ENCODE measurements at regions not wholly inside any gene's neighbourhood (a gene's known extent, or its start where the extent isn't known, plus 50 kb on each side); places are given as distances from the start of the nearest gene placed in this dataset.

DNA sequence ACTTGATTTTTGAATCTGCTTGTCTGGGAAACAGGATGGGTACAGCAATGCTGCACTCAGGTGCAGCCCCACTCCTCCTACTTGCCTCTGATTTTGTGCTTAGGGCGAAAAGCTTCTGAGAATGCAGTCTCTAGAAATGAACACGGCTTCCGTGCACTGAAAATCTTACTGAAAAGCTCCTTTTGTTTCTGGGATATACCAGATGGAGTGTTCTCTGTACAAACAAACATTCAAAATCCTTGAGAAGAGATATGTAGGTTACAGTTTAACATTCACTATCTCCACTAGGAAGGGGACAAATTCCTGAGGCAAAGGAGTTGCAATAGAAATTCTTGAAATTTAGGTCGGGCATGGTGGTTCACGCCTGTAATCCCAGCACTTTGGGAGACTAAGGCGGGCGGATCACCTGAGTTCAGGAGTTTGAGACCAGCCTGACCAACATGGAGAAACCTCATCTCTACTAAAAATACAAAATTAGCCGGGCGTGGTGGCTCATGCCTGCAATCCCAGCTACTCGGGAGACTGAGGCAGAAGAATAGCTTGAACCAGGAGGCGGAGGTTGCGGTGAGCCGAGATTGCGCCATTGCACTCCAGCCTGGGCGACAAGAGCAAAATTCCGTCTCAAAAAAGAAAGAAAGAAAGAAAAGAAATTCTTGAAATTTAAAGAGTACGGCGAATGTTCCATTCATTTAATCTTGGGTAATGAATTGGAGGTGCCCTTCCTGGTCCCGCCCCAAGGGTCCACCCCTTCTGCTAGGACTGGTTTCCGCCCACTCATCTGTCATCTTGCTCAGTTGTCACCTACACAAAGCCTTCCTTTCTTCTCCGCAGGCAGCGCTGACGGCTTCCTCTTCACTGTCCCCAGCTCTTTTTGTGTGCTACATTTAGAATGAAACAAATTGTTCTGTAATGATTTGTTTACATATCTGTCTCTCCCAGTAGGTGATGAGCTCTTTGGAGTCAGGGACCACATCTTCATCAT, 92.4 kb downstream of the SOCS6 start (continued):
- TF ChIP-seq, protein P1, sequence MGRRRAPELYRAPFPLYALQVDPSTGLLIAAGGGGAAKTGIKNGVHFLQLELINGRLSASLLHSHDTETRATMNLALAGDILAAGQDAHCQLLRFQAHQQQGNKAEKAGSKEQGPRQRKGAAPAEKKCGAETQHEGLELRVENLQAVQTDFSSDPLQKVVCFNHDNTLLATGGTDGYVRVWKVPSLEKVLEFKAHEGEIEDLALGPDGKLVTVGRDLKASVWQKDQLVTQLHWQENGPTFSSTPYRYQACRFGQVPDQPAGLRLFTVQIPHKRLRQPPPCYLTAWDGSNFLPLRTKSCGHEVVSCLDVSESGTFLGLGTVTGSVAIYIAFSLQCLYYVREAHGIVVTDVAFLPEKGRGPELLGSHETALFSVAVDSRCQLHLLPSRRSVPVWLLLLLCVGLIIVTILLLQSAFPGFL (CRISPR knock-in tag; IDR thresholded peaks at IDR 0.05): no peak
- TF ChIP-seq ZFY (CRISPR knock-in tag; IDR thresholded peaks at IDR 0.05): no peak
- no peak for TF ChIP-seq DPF2 (CRISPR knock-in tag; IDR thresholded peaks at IDR 0.05; ENCODE audit: borderline replicate concordance, low read depth)
- TF ChIP-seq ASH2L (IDR thresholded peaks at IDR 0.05; ENCODE audit: insufficient read length, low read depth, low read length): peak; percentile 28
- TF ChIP-seq, protein P2, sequence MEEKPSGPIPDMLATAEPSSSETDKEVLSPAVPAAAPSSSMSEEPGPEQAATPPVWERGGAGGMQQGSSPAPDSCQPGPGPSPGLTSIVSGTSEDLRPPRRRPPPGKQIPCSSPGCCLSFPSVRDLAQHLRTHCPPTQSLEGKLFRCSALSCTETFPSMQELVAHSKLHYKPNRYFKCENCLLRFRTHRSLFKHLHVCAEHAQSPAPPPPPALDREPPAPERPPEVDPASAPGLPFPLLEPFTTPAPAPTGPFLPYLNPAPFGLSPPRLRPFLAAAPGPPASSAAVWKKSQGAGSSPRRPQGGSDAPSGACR (CRISPR knock-in tag; IDR thresholded peaks at IDR 0.05): no peak
- TF ChIP-seq HOXA3 (CRISPR knock-in tag; IDR thresholded peaks at IDR 0.05): peak; percentile 10; the same call in 1 of the 2 replicates
- no peak for TF ChIP-seq PHF5A (CRISPR knock-in tag; IDR thresholded peaks at IDR 0.05; ENCODE audit: low read depth, unreplicated experiment)
- TF ChIP-seq ZNF274 (CRISPR knock-in tag; IDR thresholded peaks at IDR 0.05): no peak
- TF ChIP-seq, protein P3, sequence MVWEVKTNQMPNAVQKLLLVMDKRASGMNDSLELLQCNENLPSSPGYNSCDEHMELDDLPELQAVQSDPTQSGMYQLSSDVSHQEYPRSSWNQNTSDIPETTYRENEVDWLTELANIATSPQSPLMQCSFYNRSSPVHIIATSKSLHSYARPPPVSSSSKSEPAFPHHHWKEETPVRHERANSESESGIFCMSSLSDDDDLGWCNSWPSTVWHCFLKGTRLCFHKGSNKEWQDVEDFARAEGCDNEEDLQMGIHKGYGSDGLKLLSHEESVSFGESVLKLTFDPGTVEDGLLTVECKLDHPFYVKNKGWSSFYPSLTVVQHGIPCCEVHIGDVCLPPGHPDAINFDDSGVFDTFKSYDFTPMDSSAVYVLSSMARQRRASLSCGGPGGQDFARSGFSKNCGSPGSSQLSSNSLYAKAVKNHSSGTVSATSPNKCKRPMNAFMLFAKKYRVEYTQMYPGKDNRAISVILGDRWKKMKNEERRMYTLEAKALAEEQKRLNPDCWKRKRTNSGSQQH (CRISPR knock-in tag; IDR thresholded peaks at IDR 0.05; ENCODE audit: low read depth): 0 out of 2 replicates have a peak, but pooled peaks have one; percentile 11
- peak; percentile 49; the same call in 1 of the 2 replicates for TF ChIP-seq ZNF605 (CRISPR knock-in tag; IDR thresholded peaks at IDR 0.05)
- no peak for TF ChIP-seq ZNF530 (CRISPR knock-in tag; IDR thresholded peaks at IDR 0.05; ENCODE audit: low read depth)
- TF ChIP-seq SOX13 (IDR thresholded peaks at IDR 0.05): no peak
- peak in 1 of 2 experiments; percentile 90; a peak in 2 of 4 replicates for TF ChIP-seq SOX13 (CRISPR knock-in tag; conservative IDR thresholded peaks at IDR 0.05 in 1 of 2, IDR thresholded peaks at IDR 0.05 in 1 of 2)
- no peak for TF ChIP-seq ZNF709 (CRISPR knock-in tag; IDR thresholded peaks at IDR 0.05)
- TF ChIP-seq, protein P4, sequence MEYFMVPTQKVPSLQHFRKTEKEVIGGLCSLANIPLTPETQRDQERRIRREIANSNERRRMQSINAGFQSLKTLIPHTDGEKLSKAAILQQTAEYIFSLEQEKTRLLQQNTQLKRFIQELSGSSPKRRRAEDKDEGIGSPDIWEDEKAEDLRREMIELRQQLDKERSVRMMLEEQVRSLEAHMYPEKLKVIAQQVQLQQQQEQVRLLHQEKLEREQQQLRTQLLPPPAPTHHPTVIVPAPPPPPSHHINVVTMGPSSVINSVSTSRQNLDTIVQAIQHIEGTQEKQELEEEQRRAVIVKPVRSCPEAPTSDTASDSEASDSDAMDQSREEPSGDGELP (IDR thresholded peaks at IDR 0.05; ENCODE audit: borderline replicate concordance, low read depth): peak; percentile 27; the same call in 1 of the 2 replicates
- no peak for TF ChIP-seq YY1 (IDR thresholded peaks at IDR 0.05; ENCODE audit: insufficient read depth, insufficient replicate concordance, low read depth, low read length)
- peak; percentile 88 for TF ChIP-seq SOX5 (CRISPR knock-in tag; IDR thresholded peaks at IDR 0.05; ENCODE audit: borderline replicate concordance)
- TF ChIP-seq GABPB1 (CRISPR knock-in tag; IDR thresholded peaks at IDR 0.05): peak; percentile 52
- no peak for TF ChIP-seq ZNF30 (CRISPR knock-in tag; IDR thresholded peaks at IDR 0.05)
- no peak for TF ChIP-seq ZNF713 (CRISPR knock-in tag; IDR thresholded peaks at IDR 0.05)
- TF ChIP-seq HIVEP1 (CRISPR knock-in tag; IDR thresholded peaks at IDR 0.05): 0 out of 2 replicates have a peak, but pooled peaks have one; percentile 27
- TF ChIP-seq ZNF251 (CRISPR knock-in tag; IDR thresholded peaks at IDR 0.05): no peak
- TF ChIP-seq MED1 (CRISPR knock-in tag; IDR thresholded peaks at IDR 0.05): peak; percentile 57
- TF ChIP-seq ZNF33B (CRISPR knock-in tag; IDR thresholded peaks at IDR 0.05): no peak
- TF ChIP-seq, protein P5, sequence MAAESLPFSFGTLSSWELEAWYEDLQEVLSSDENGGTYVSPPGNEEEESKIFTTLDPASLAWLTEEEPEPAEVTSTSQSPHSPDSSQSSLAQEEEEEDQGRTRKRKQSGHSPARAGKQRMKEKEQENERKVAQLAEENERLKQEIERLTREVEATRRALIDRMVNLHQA (CRISPR knock-in tag; IDR thresholded peaks at IDR 0.05): no peak

Measured in HepG2 (cell line).